ENCODE measurements at regions not wholly inside any gene's neighbourhood (a gene's known extent, or its start where the extent isn't known, plus 50 kb on each side); places are given as distances from the start of the nearest gene placed in this dataset.

GRCh38 chrX:120680090-120680489, 50.2 kb upstream of the C1GALT1C1 start:
- WGBS (ENCODE audit: low lambda C conversion rate, missing lambda C conversion rate): 85% methylated on average over 5 of the region's 5 CpGs
- no peak overlapping the region for H3K27ac ChIP-seq
- DNase-seq (ENCODE audit: low spot score): no peak
- no peaks in the 10 kb centered on the region for H3K36me3 ChIP-seq (replicated peaks; ENCODE audit: insufficient read depth, low read depth)
- no peaks in the 10 kb centered on the region for H3K4me1 ChIP-seq (ENCODE audit: insufficient read depth)
- H3K4me2 ChIP-seq: no peak overlapping the region
- H3K4me3 ChIP-seq: no peak overlapping the region
- H3K9me2 ChIP-seq (replicated peaks; ENCODE audit: insufficient read depth): no peaks in the 10 kb centered on the region
- no peaks in the 10 kb centered on the region for H3K9me3 ChIP-seq (ENCODE audit: low read depth)
- H3K79me2 ChIP-seq: no peaks in the 10 kb centered on the region
- TF ChIP-seq EZH2phosphoT487 (IDR thresholded peaks at IDR 0.05; ENCODE audit: low read depth, severe bottlenecking, unreplicated experiment) (no peak), EZH2 (IDR thresholded peaks at IDR 0.05; ENCODE audit: borderline replicate concordance) (no peak), CTCF (IDR thresholded peaks at IDR 0.05; ENCODE audit: poor library complexity) (no peak)
- no peaks in the 10 kb centered on the region for H3K27me3 ChIP-seq
- no peak overlapping the region for H2AFZ ChIP-seq
- H4K20me1 ChIP-seq (ENCODE audit: insufficient read depth, poor library complexity, severe bottlenecking): no peaks in the 10 kb centered on the region
